ENCODE measurements at regions not wholly inside any gene's neighbourhood (a gene's known extent, or its start where the extent isn't known, plus 50 kb on each side); places are given as distances from the start of the nearest gene placed in this dataset.

DNA sequence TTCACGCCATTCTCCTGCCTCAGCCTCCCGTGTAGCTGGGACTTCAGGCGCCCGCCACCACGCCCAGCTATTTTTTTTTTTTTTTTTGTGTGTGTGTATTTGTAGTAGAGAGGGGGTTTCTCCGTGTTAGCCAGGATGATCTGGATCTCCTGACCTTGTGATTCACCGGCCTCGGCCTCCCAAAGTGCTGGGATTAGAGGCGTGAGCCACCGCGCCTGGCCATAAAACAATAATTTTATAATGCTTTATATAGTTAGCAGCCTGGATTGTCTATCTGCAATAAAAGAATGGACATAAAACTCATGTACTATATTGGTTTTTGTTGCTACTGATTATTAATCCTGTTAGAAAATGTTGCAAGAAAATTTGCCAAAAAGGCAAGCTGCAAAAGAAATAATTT, 195.9 kb upstream of the BANK1 start:
- Histone ChIP-seq H3K9me3 (no peaks in the 10 kb centered on the region), H3K4me3 (no peak overlapping the region), H3K27ac (no peak overlapping the region), H3K4me1 (no peaks in the 10 kb centered on the region), H3K36me3 (no peaks in the 10 kb centered on the region), H3K27me3 (no peaks in the 10 kb centered on the region)
- intact Hi-C loops (cut with DNase I): no loop called here
- DNase-seq (ENCODE audit: extremely low spot score in 2 of 2): no peak
- TF ChIP-seq, protein P1, sequence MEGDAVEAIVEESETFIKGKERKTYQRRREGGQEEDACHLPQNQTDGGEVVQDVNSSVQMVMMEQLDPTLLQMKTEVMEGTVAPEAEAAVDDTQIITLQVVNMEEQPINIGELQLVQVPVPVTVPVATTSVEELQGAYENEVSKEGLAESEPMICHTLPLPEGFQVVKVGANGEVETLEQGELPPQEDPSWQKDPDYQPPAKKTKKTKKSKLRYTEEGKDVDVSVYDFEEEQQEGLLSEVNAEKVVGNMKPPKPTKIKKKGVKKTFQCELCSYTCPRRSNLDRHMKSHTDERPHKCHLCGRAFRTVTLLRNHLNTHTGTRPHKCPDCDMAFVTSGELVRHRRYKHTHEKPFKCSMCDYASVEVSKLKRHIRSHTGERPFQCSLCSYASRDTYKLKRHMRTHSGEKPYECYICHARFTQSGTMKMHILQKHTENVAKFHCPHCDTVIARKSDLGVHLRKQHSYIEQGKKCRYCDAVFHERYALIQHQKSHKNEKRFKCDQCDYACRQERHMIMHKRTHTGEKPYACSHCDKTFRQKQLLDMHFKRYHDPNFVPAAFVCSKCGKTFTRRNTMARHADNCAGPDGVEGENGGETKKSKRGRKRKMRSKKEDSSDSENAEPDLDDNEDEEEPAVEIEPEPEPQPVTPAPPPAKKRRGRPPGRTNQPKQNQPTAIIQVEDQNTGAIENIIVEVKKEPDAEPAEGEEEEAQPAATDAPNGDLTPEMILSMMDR (IDR thresholded peaks at IDR 0.05): no peak
- no peak for TF ChIP-seq POLR2AphosphoS5 (IDR thresholded peaks at IDR 0.05; ENCODE audit: insufficient read depth in 1 of 2, low read depth in 1 of 2)
- TF ChIP-seq POLR2A (IDR thresholded peaks at IDR 0.05): no peak

DNA sequence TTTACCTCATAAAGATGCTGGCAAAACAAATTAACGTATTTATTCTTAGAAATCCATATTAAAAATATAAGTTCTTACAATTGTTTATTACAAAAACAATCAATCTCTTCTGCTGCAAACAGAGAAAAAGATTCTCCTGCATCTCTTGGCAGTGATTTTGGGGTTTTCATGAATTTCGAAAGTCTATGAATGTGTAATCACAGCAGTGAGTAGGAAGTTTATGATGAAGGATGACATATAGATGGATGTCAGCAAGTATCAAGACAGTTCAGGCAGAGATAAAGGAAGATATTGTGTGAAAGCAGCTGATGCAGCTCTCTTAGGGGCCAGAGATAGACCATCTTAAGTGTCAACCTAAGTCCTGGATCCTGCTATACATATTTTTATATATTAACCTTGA, 196.9 kb upstream of the BANK1 start:
- TF ChIP-seq, protein P1 (IDR thresholded peaks at IDR 0.05): no peak
- no peak for TF ChIP-seq POLR2A (IDR thresholded peaks at IDR 0.05)
- no peak for TF ChIP-seq POLR2AphosphoS5 (IDR thresholded peaks at IDR 0.05; ENCODE audit: insufficient read depth in 1 of 2, low read depth in 1 of 2)
- H3K27ac ChIP-seq: no peak overlapping the region
- no peak overlapping the region for H3K4me3 ChIP-seq
- DNase-seq (ENCODE audit: extremely low spot score in 2 of 2): no peak
- no peaks in the 10 kb centered on the region for H3K9me3 ChIP-seq
- no peaks in the 10 kb centered on the region for H3K27me3 ChIP-seq
- H3K4me1 ChIP-seq: no peaks in the 10 kb centered on the region
- intact Hi-C loops (cut with DNase I): no loop called here
- H3K36me3 ChIP-seq: no peaks in the 10 kb centered on the region

DNA sequence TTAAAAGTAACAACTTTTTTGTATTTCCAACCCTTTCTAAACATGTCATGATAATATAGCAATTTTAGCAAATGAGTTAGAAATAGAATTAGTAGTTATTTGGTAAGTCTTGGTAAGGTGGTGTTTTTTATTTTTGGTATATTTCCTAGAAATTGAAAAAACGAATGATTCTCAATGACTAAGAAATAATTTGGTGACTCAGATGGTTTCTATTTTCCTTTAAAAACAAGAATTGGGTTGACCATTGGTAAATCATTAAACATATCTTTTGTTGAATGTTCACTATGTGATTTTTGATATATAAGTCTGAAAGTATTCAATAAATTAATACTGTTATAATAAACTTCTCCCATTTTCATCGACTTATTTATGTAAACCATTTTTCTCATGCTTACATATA, 206.2 kb upstream of the BANK1 start:
- Histone ChIP-seq H3K4me3 (no peak overlapping the region), H3K27ac (no peak overlapping the region), H3K36me3 (no peaks in the 10 kb centered on the region), H3K4me1 (no peaks in the 10 kb centered on the region), H3K9me3 (peaks cover 4% of the 10 kb centered on the region), H3K27me3 (no peaks in the 10 kb centered on the region)
- DNase-seq (ENCODE audit: extremely low spot score in 2 of 2): no peak
- intact Hi-C loops (cut with DNase I): no loop called here
- no peak for TF ChIP-seq POLR2AphosphoS5 (IDR thresholded peaks at IDR 0.05; ENCODE audit: insufficient read depth in 1 of 2, low read depth in 1 of 2)

DNA sequence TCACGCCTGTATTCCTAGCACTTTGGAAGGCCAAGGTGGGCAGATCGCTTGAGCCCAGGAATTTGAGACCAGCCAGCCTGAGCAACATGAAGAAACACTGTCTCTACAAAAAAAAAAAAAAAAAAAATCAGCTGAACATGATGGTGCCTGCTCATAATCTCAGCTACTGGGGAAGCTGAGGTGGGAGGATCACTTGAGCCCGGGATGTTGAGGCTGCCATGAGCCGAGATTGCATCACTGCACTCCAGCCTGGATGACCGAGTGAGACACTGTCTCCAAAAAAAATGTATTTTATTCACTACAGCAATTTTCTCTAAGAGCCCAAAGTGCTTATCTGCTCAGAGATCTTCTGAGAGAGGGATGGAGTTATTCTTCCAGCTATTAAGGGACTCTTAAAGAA, 215.8 kb upstream of the PPP3CA start:
- intact Hi-C loops (cut with DNase I): no loop called here
- DNase-seq (ENCODE audit: extremely low spot score in 2 of 2): no peak
- Histone ChIP-seq H3K4me3 (no peak overlapping the region), H3K27ac (no peak overlapping the region), H3K36me3 (no peaks in the 10 kb centered on the region), H3K27me3 (no peaks in the 10 kb centered on the region), H3K4me1 (no peaks in the 10 kb centered on the region), H3K9me3 (no peaks in the 10 kb centered on the region)
- TF ChIP-seq, protein P1 (IDR thresholded peaks at IDR 0.05): no peak

DNA sequence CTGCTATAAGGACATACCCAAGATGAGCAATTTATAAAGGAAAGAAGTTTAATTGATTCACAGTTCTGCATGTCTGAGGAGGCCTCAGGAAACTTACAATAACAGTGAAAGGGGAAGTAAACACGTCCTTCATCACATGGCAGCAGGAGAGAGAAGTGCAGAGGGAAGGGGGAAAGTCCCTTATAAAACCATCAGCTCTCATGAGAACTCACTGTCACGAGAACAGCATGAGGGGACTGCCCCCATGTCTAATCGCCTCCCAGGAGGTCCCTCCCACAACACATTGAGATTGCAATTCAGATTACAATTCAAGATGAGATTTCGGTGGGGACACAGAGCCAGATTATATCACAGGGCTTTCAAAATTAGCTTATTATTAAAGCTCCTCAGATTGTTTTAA, 209.5 kb upstream of the PPP3CA start:
- H3K27ac ChIP-seq: no peak overlapping the region
- no peak overlapping the region for H3K4me3 ChIP-seq
- no peaks in the 10 kb centered on the region for H3K9me3 ChIP-seq
- H3K4me1 ChIP-seq: no peaks in the 10 kb centered on the region
- H3K27me3 ChIP-seq: no peaks in the 10 kb centered on the region
- no peak for TF ChIP-seq POLR2A (IDR thresholded peaks at IDR 0.05)
- TF ChIP-seq POLR2AphosphoS5 (IDR thresholded peaks at IDR 0.05; ENCODE audit: insufficient read depth in 1 of 2, low read depth in 1 of 2): no peak
- TF ChIP-seq, protein P1 (IDR thresholded peaks at IDR 0.05): no peak
- no peaks in the 10 kb centered on the region for H3K36me3 ChIP-seq
- intact Hi-C loops (cut with DNase I): no loop called here
- DNase-seq (ENCODE audit: extremely low spot score in 2 of 2): no peak

DNA sequence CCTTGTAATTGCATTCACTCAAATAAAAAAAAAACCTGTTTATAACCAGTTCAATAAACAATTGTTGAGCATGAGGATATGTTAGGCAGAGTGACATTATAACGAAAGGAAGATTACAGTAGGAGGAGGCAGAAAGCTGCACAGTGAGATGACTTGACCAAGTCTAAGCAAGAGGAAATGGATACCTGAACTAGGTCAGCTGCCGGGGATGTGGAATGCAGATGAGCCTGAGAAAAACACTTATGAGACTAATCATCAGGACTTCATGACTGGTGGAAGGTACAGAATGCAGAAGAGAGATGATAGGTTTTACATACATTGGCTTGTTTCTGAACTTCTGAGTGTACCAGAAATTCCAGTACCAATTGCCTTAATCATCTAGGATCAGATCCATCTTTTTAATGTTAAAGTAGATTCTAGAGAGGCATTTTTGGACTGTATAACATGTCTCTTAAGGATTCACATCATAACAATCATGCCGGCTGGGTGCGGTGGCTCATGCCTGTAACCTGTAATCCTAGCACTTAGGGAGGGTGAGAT, 208.1 kb upstream of the PPP3CA start:
- no peak overlapping the region for H3K27ac ChIP-seq
- H3K4me1 ChIP-seq: no peaks in the 10 kb centered on the region
- no peak overlapping the region for H3K4me3 ChIP-seq
- DNase-seq (ENCODE audit: extremely low spot score in 2 of 2): no peak
- H3K9me3 ChIP-seq: no peaks in the 10 kb centered on the region
- no peaks in the 10 kb centered on the region for H3K36me3 ChIP-seq
- H3K27me3 ChIP-seq: no peaks in the 10 kb centered on the region
- TF ChIP-seq POLR2AphosphoS5 (IDR thresholded peaks at IDR 0.05; ENCODE audit: insufficient read depth in 1 of 2, low read depth in 1 of 2) (no peak), POLR2A (IDR thresholded peaks at IDR 0.05) (no peak)
- TF ChIP-seq, protein P1 (IDR thresholded peaks at IDR 0.05): no peak
- intact Hi-C loops (cut with DNase I): no loop called here

Data from vagina (tissue), 2 donors.